OCI-LY3 (cell line): ENCODE measurements at regions not wholly inside any gene's neighbourhood (a gene's known extent, or its start where the extent isn't known, plus 50 kb on each side); places are given as distances from the start of the nearest gene placed in this dataset.

Experiments used
- H2AFZ ChIP-seq: fragments of 200-600, 300-600 bp; shearing (Covaris generic); 2 replicates; pipeline ENCODE4 v1.6.0; 2014; ENCODE audit warnings: antibody characterized with exemption, low read depth, low read length
- H3K27ac ChIP-seq: fragments of 200-600, 300-600 bp; sonication (generic); 2 replicates; pipeline ENCODE4 v1.5.1; 2014; ENCODE audit warnings: mild to moderate bottlenecking, low read length, moderate library complexity, mixed read lengths
- H3K27me3 ChIP-seq: fragments of 200-600, 300-600 bp; sonication (generic); 2 replicates; pipeline ENCODE4 v1.6.1; 2014; ENCODE audit warnings: low read depth, low read length, mixed read lengths
- H3K36me3 ChIP-seq: fragments of 200-600, 300-600 bp; sonication (generic); replicated peaks from 2 replicates; pipeline ENCODE3; 2014; ENCODE audit warnings: low read depth, low read length, mixed read lengths
- H3K4me1 ChIP-seq: fragments of 300-600, 200-600 bp; sonication (generic); 2 replicates; pipeline ENCODE4 v1.6.1; 2014; ENCODE audit warnings: low read length, mixed read lengths
- H3K4me2 ChIP-seq: fragments of 200-600, 300-600 bp; sonication (generic); 2 replicates; pipeline ENCODE4 v1.6.1; 2014; ENCODE audit warnings: low read length, mixed read lengths
- H3K4me3 ChIP-seq: fragments of 300-600, 200-600 bp; sonication (generic); 2 replicates; pipeline ENCODE4 v1.5.1; 2014; ENCODE audit warnings: antibody characterized with exemption, mild to moderate bottlenecking, low read length, moderate library complexity
- H3K79me2 ChIP-seq: fragments of 300-600, 200-600 bp; shearing (Covaris generic); 2 replicates; pipeline ENCODE4 v1.6.1; 2014; ENCODE audit warnings: mild to moderate bottlenecking, low read length, mixed read lengths
- H3K9ac ChIP-seq: fragments of 300-600, 200-600 bp; shearing (Covaris generic); 2 replicates; pipeline ENCODE4 v1.6.0; 2014; ENCODE audit warnings: mild to moderate bottlenecking, low read length, moderate library complexity
- H3K9me3 ChIP-seq: fragments of 200-600, 300-600 bp; shearing (Covaris generic); 2 replicates; pipeline ENCODE4 v1.6.1; 2014; ENCODE audit warnings: low read length, mixed read lengths; ENCODE audit not compliant: insufficient read depth
- H4K20me1 ChIP-seq: fragments of 200-600, 300-600 bp; sonication (generic); 2 replicates; pipeline ENCODE4 v1.6.1; 2016; ENCODE audit warnings: low read length, mixed read lengths; ENCODE audit not compliant: insufficient read depth
- CTCF ChIP-seq: fragments of 200-600, 300-600 bp; sonication (generic); IDR thresholded peaks from 2 replicates; pipeline ENCODE4 v1.5.1; 2014; ENCODE audit warnings: antibody characterized with exemption, low read length, low read depth
- EZH2phosphoT487 ChIP-seq: fragments of 200-600 bp; shearing (Covaris generic); IDR thresholded peaks from 2 replicates; pipeline ENCODE4 v1.6.1; 2018; ENCODE audit warnings: antibody characterized with exemption, mixed run types, low read depth

GRCh38 chr4:59869056-59869455, 1331.1 kb upstream of the ADGRL3 start:
- 0 out of 2 replicates have a peak overlapping the region, but pooled peaks have one; percentile 64 for H2AFZ ChIP-seq
- no peaks in the 10 kb centered on the region for H3K9me3 ChIP-seq
- no peaks in the 10 kb centered on the region for H3K36me3 ChIP-seq
- H3K4me1 ChIP-seq: peaks cover 11% of the 10 kb centered on the region; the same call in 1 of the 2 replicates
- H3K27ac ChIP-seq: no peak overlapping the region
- no peaks in the 10 kb centered on the region for H3K27me3 ChIP-seq
- H4K20me1 ChIP-seq: no peaks in the 10 kb centered on the region
- H3K79me2 ChIP-seq: no peaks in the 10 kb centered on the region
- H3K4me2 ChIP-seq: peak overlapping the region; percentile 54
- H3K4me3 ChIP-seq: peak overlapping the region; percentile 25; the same call in 1 of the 2 replicates
- TF ChIP-seq CTCF (no peak), EZH2phosphoT487 (no peak)
- no peak overlapping the region for H3K9ac ChIP-seq

- H3K79me2 ChIP-seq: no peaks in the 10 kb centered on the region
- H3K4me3 ChIP-seq: peak overlapping the region; percentile 25
- H3K36me3 ChIP-seq: no peaks in the 10 kb centered on the region
- no peak for TF ChIP-seq CTCF
- TF ChIP-seq EZH2phosphoT487: no peak
- no peak overlapping the region for H3K9ac ChIP-seq
- no peak overlapping the region for H3K27ac ChIP-seq
- H3K9me3 ChIP-seq: no peaks in the 10 kb centered on the region
- no peaks in the 10 kb centered on the region for H4K20me1 ChIP-seq
- H3K4me2 ChIP-seq: peak overlapping the region; percentile 54
- no peaks in the 10 kb centered on the region for H3K27me3 ChIP-seq
- H2AFZ ChIP-seq: peak overlapping the region; percentile 64; the same call in 1 of the 2 replicates
- peaks cover 11% of the 10 kb centered on the region; the same call in 1 of the 2 replicates for H3K4me1 ChIP-seq
These were observed 1330.6 kb upstream of the ADGRL3 start for GRCh38 chr4:59869559-59869958.

- Histone ChIP-seq H3K79me2 (no peaks in the 10 kb centered on the region), H3K9ac (no peak overlapping the region), H3K4me2 (no peak overlapping the region), H3K4me1 (no peaks in the 10 kb centered on the region), H3K9me3 (no peaks in the 10 kb centered on the region), H3K36me3 (no peaks in the 10 kb centered on the region), H3K27ac (no peak overlapping the region), H2AFZ (0 out of 2 replicates have a peak overlapping the region, but pooled peaks have one; percentile 15), H3K4me3 (no peak overlapping the region), H4K20me1 (no peaks in the 10 kb centered on the region), H3K27me3 (no peaks in the 10 kb centered on the region)
- TF ChIP-seq EZH2phosphoT487: no peak
- TF ChIP-seq CTCF: no peak
These were observed 1318.5 kb upstream of the ADGRL3 start for GRCh38 chr4:59881632-59882031.

- Histone ChIP-seq H3K9me3 (no peaks in the 10 kb centered on the region), H3K79me2 (no peaks in the 10 kb centered on the region), H3K4me2 (no peak overlapping the region), H3K4me3 (no peak overlapping the region), H3K9ac (no peak overlapping the region), H3K4me1 (no peaks in the 10 kb centered on the region), H3K36me3 (no peaks in the 10 kb centered on the region), H4K20me1 (no peaks in the 10 kb centered on the region), H3K27ac (no peak overlapping the region), H2AFZ (no peak overlapping the region), H3K27me3 (no peaks in the 10 kb centered on the region)
- no peak for TF ChIP-seq EZH2phosphoT487
- TF ChIP-seq CTCF: no peak
These were observed 1295.8 kb upstream of the ADGRL3 start for GRCh38 chr4:59904331-59904730.
